ENCODE measurements at regions not wholly inside any gene's neighbourhood (a gene's known extent, or its start where the extent isn't known, plus 50 kb on each side); places are given as distances from the start of the nearest gene placed in this dataset.

DNA sequence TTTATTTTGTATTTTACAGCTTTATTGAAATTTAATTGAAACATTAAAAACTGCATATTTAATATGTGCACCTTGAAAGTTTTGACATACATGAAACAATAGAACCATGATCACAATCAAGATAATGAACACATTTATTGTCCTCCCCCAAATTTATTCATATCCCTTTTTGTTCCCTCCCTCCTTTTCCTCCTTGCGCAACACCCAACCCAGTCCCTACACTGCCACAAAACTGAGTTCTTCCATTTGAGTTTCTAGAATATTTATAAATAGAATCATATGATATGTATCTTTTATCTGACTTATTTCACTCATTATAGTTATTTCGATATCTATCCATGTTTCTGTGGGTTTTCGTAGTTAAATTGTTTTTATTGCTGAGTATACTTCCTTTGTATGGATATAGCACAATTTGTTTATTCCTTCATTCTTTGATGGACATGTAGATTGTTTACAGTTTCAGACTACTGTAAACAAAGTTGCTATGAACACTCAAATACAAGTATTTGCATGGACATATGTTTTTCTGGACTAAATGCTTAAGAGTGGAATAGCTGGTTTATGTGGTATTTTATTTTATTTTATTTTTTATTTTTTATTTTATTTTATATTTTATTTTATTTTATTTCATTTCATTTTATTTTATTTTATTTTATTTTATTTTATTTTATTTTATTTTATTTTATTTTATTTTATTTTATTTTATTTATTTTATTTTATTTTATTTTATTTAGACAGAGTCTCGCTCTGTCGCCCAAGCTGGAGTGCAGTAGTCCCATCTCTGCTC is 359.1 kb downstream of the SLC6A15 start:
- Histone ChIP-seq H3K4me3 (no peak overlapping the region), H3K27ac (no peak overlapping the region), H3K4me1 (no peaks in the 10 kb centered on the region), H3K9me3 (no peaks in the 10 kb centered on the region), H3K27me3 (replicated peaks in 1 of 7) (no peaks in the 10 kb centered on the region), H3K36me3 (no peaks in the 10 kb centered on the region)
- no peak for DNase-seq
- WGBS, 5 donors, result 89 to 97% (median 94%) methylated on average over 5 of the region's 5 CpGs
- intact Hi-C loops (cut with DNase I; ENCODE audit: low total_unique reads), result no loop called here
- TF ChIP-seq POLR2AphosphoS5 (IDR thresholded peaks at IDR 0.05), result no peak
- no peak for TF ChIP-seq POLR2A (IDR thresholded peaks at IDR 0.05)
- no peak for TF ChIP-seq CTCF (IDR thresholded peaks at IDR 0.05 in 8 of 11, conservative IDR thresholded peaks at IDR 0.05 in 3 of 11)

- intact Hi-C loops (cut with DNase I; ENCODE audit: low total_unique reads), result no loop called here
- H3K36me3 ChIP-seq, result no peaks in the 10 kb centered on the region
- no peak for DNase-seq
- no peak overlapping the region for H3K27ac ChIP-seq
- TF ChIP-seq POLR2AphosphoS5 (IDR thresholded peaks at IDR 0.05) (no peak), POLR2A (IDR thresholded peaks at IDR 0.05) (no peak), CTCF (IDR thresholded peaks at IDR 0.05 in 8 of 11, conservative IDR thresholded peaks at IDR 0.05 in 3 of 11) (no peak)
- WGBS, 5 donors, result 88 to 98% (median 89%) methylated on average over 1 of the region's 1 CpG
- no peaks in the 10 kb centered on the region for H3K27me3 ChIP-seq (replicated peaks in 1 of 7)
- no peaks in the 10 kb centered on the region for H3K9me3 ChIP-seq
- no peak overlapping the region for H3K4me3 ChIP-seq
- H3K4me1 ChIP-seq, result no peaks in the 10 kb centered on the region
Observed at GRCh38 chr12:84551373-84551772, 361.2 kb downstream of the SLC6A15 start.

DNA sequence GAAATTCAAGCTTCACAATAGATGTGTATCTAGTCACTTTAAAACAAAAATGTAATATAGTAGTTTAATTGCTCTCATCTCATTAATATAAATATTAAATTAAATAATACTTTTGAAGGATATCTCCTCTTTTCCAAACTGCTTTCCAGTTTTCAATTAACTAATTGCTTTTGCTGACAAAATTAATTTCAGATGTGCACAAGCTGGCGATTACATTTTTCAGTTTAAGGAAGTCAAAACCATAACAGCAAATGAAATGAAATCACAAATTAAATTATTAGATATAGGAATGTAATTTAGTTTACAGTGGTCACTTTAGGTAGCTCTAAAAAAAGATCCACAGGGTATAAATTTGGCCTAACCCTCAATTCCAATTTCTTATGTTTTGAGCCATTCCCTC is 362.1 kb downstream of the SLC6A15 start:
- no peak overlapping the region for H3K27ac ChIP-seq
- intact Hi-C loops (cut with DNase I; ENCODE audit: low total_unique reads), result no loop called here
- H3K4me3 ChIP-seq, result no peak overlapping the region
- no peak for DNase-seq
- TF ChIP-seq POLR2AphosphoS5 (IDR thresholded peaks at IDR 0.05) (no peak), CTCF (IDR thresholded peaks at IDR 0.05 in 8 of 11, conservative IDR thresholded peaks at IDR 0.05 in 3 of 11) (no peak), POLR2A (IDR thresholded peaks at IDR 0.05) (no peak)
- no peaks in the 10 kb centered on the region for H3K4me1 ChIP-seq
- 88 to 95% (median 90%) methylated on average over 1 of the region's 1 CpG for WGBS, 5 donors
- no peaks in the 10 kb centered on the region for H3K9me3 ChIP-seq
- H3K27me3 ChIP-seq (replicated peaks in 1 of 7), result no peaks in the 10 kb centered on the region
- H3K36me3 ChIP-seq, result no peaks in the 10 kb centered on the region

- Histone ChIP-seq H3K9me3 (peaks cover 0 to 2% (median 0%) of the 10 kb centered on the region in 8 donors), H3K4me3 (no peak overlapping the region), H3K27me3 (replicated peaks in 1 of 7) (no peaks in the 10 kb centered on the region), H3K36me3 (no peaks in the 10 kb centered on the region), H3K27ac (no peak overlapping the region), H3K4me1 (no peaks in the 10 kb centered on the region)
- TF ChIP-seq CTCF (IDR thresholded peaks at IDR 0.05 in 8 of 11, conservative IDR thresholded peaks at IDR 0.05 in 3 of 11), result no peak
- no peak for TF ChIP-seq POLR2AphosphoS5 (IDR thresholded peaks at IDR 0.05)
- TF ChIP-seq POLR2A (IDR thresholded peaks at IDR 0.05), result no peak
- intact Hi-C loops (cut with DNase I; ENCODE audit: low total_unique reads), result no loop called here
- DNase-seq, result no peak
Observed at GRCh38 chr12:84542289-84542688, 370.3 kb downstream of the SLC6A15 start.

All from spleen (tissue), 11 donors.